K562 (cell line): ENCODE measurements at regions not wholly inside any gene's neighbourhood (a gene's known extent, or its start where the extent isn't known, plus 50 kb on each side); places are given as distances from the start of the nearest gene placed in this dataset.

Source experiments
- ATAC-seq: fragments of 200-7000 bp; cut with Tn5 transposase; 3 replicates; pipeline ENCODE4 v1.9.1; 2020; ENCODE audit warnings: moderate library complexity
- BruUV-seq: library from RNA; stranded (reverse); fragments of 400-500 nt; replicated peaks from 2 replicates; lab custom pipeline; 2021; lab: Mats Ljungman, UMichigan
- CTCF ChIA-PET: fragments of 300-600 bp; formaldehyde crosslinking; extraction: SDS; loops from one replicate; lab custom pipeline; 2021; ENCODE audit warnings: low intra/inter-chr PET ratio; lab: Yijun Ruan, JAX
- POLR2A ChIA-PET: fragments of 300-600, 350-650 bp; sonication (Branson Sonifier 250); formaldehyde crosslinking; extraction: SDS; loops from one replicate; lab custom pipeline; 2021; ENCODE audit warnings: antibody characterized with exemption, inconsistent platforms; lab: Yijun Ruan, JAX
- DNase-seq, 4 experiments: peaks; one replicate each; pipeline versions ENCODE4 v3.0.0 to v3.0.0-alpha.2; 2011 to 2018; ENCODE audit warnings: low spot score in 3 of 4, mixed read lengths in 3 of 4; ENCODE audit errors: extremely low read depth in 1 of 4
- FAIRE-seq: peaks from 2 replicates; lab custom pipeline; 2011; peaks lifted over from hg19 to GRCh38; lab: Jason Lieb, UNC
- H2AFZ ChIP-seq: 2 replicates; pipeline ENCODE4 v1.6.0; 2011; ENCODE audit warnings: low read depth, low read length, control low read depth, inconsistent platforms
- H3K27ac ChIP-seq: fragments of 200-600 bp; 3 replicates; pipeline ENCODE4 v1.8.0; 2011; ENCODE audit warnings: low read depth, mild to moderate bottlenecking, control low read depth, inconsistent platforms, low read length, moderate library complexity, mixed read lengths; ENCODE audit errors: extremely low read depth
- H3K27me3 ChIP-seq, 2 experiments: fragments of 300-600 bp in 1 of 2; 2 replicates in 1 of 2; 3 replicates in 1 of 2; pipeline versions ENCODE4 v1.6.0 to v1.8.0; 2011; ENCODE audit warnings: inconsistent platforms in 2 of 2, low read length in 2 of 2, mild to moderate bottlenecking in 1 of 2, mixed read lengths in 1 of 2, moderate library complexity in 1 of 2; ENCODE audit not compliant: control insufficient read depth in 2 of 2, insufficient read depth in 2 of 2
- H3K36me3 ChIP-seq: fragments of 300-600 bp; 3 replicates; pipeline ENCODE4 v1.8.0; 2011; ENCODE audit warnings: mild to moderate bottlenecking, low read length, inconsistent platforms; ENCODE audit not compliant: control insufficient read depth, insufficient read depth
- H3K4me1 ChIP-seq, 2 experiments: fragments of 200-600 bp in 1 of 2; replicated peaks in 1 of 2; 2 replicates in 1 of 2; 3 replicates in 1 of 2; pipeline versions ENCODE4 v1.5.1 to v1.8.0; 2011; ENCODE audit warnings: inconsistent platforms in 2 of 2, low read length in 2 of 2, mild to moderate bottlenecking in 1 of 2, mixed read lengths in 1 of 2, moderate library complexity in 1 of 2; ENCODE audit not compliant: control insufficient read depth in 2 of 2, insufficient read depth in 2 of 2
- H3K4me2 ChIP-seq: 2 replicates; pipeline ENCODE4 v1.6.1; 2011; ENCODE audit warnings: low read length, control low read depth, inconsistent platforms, mixed read lengths; ENCODE audit not compliant: insufficient read depth
- H3K4me3 ChIP-seq: fragments of 200-600 bp; sonication (generic), shearing (Covaris generic); 2 replicates; pipeline ENCODE4 v1.5.1; 2016; ENCODE audit warnings: control low read depth, inconsistent platforms
- H3K79me2 ChIP-seq: fragments of 200-600 bp; 3 replicates; pipeline ENCODE4 v1.8.0; 2011; ENCODE audit warnings: low read length, inconsistent platforms; ENCODE audit not compliant: control insufficient read depth, insufficient read depth
- H3K9ac ChIP-seq, 2 experiments: 2 replicates each; pipeline versions ENCODE4 v1.6.0 to v1.6.1; 2011; ENCODE audit warnings: low read depth in 2 of 2, low read length in 2 of 2, control low read depth in 1 of 2, inconsistent platforms in 1 of 2, mild to moderate bottlenecking in 1 of 2, mixed read lengths in 1 of 2; ENCODE audit not compliant: insufficient read depth in 1 of 2
- H3K9me1 ChIP-seq: one replicate; pipeline ENCODE4 v1.6.0; 2011; ENCODE audit warnings: inconsistent platforms, mild to moderate bottlenecking, low read length, moderate library complexity; ENCODE audit not compliant: control insufficient read depth, insufficient read depth
- H3K9me3 ChIP-seq: replicated peaks from 2 replicates; pipeline ENCODE4 v1.5.1; 2011; ENCODE audit warnings: low read depth, low read length, inconsistent platforms; ENCODE audit not compliant: control insufficient read depth, insufficient read depth
- H4K20me1 ChIP-seq: replicated peaks from 2 replicates; pipeline ENCODE4 v1.6.1; 2011; ENCODE audit warnings: low read length, inconsistent platforms, mixed read lengths; ENCODE audit not compliant: control insufficient read depth, insufficient read depth
- CC2D1A ChIP-seq: fragments of 450-650 bp; IDR thresholded peaks from 2 replicates; pipeline ENCODE4 v1.6.1; 2017; ENCODE audit warnings: mild to moderate bottlenecking
- CCAR2 ChIP-seq: fragments of 200-400 bp; formaldehyde crosslinking; IDR thresholded peaks from 2 replicates; pipeline ENCODE4 v1.6.1; 2017; ENCODE audit warnings: mild to moderate bottlenecking, low read depth, low read length
- CHCHD3 ChIP-seq: fragments of 250-450 bp; sonication (Bioruptor Pico); IDR thresholded peaks from 2 replicates; pipeline ENCODE4 v2.1.2; 2022; ENCODE audit warnings: mild to moderate bottlenecking
- ELF1 ChIP-seq: fragments of 200-800 bp; sonication (Bioruptor generic); IDR thresholded peaks from 2 replicates; pipeline ENCODE4 v1.6.1; 2016; ENCODE audit warnings: missing genetic modification characterization, missing compliant biosample characterization
- ELF2 ChIP-seq: fragments of 250-450 bp; sonication (Bioruptor Pico); IDR thresholded peaks from 2 replicates; pipeline ENCODE4 v1.5.0; 2021; ENCODE audit warnings: mild to moderate bottlenecking
- FUS ChIP-seq: fragments of 200-400 bp; formaldehyde crosslinking; optimal IDR thresholded peaks from 2 replicates; pipeline ENCODE3; 2017; ENCODE audit warnings: low read depth, low read length
- KLF6 ChIP-seq: fragments of 250-450 bp; sonication (Bioruptor Pico); IDR thresholded peaks from 2 replicates; pipeline ENCODE4 v1.4.0; 2020; ENCODE audit warnings: mild to moderate bottlenecking, moderate library complexity, borderline replicate concordance
- NFE2 ChIP-seq: IDR thresholded peaks from 2 replicates; pipeline ENCODE4 v1.6.1; 2014; ENCODE audit warnings: antibody characterized with exemption, low read depth
- NFIX ChIP-seq: fragments of 250-450 bp; sonication (Bioruptor Pico); IDR thresholded peaks from 2 replicates; pipeline ENCODE4 v1.4.0; 2020; ENCODE audit warnings: low read depth, mild to moderate bottlenecking, moderate library complexity
- RBFOX2 ChIP-seq: fragments of 200-400 bp; formaldehyde crosslinking; IDR thresholded peaks from 2 replicates; pipeline ENCODE4 v1.6.1; 2017; ENCODE audit warnings: low read depth, mild to moderate bottlenecking, low read length, moderate library complexity
- SMARCB1 ChIP-seq: IDR thresholded peaks from 2 replicates; pipeline ENCODE4 v1.6.1; 2011; ENCODE audit warnings: improper control_type of control experiment, low read depth; ENCODE audit not compliant: insufficient read length
- SMC3 ChIP-seq: conservative IDR thresholded peaks from 2 replicates; pipeline ENCODE4 v1.6.1; 2011; ENCODE audit warnings: low read depth, low read length, improper control_type of control experiment; ENCODE audit not compliant: insufficient read depth
- XRCC3 ChIP-seq: fragments of 450-650 bp; IDR thresholded peaks from 2 replicates; pipeline ENCODE4 v1.6.1; 2017; ENCODE audit warnings: mild to moderate bottlenecking, moderate library complexity
- ZNF3 ChIP-seq: fragments of 250-450 bp; sonication (Bioruptor Pico); IDR thresholded peaks from 2 replicates; pipeline ENCODE4 v1.5.0; 2021; ENCODE audit warnings: mild to moderate bottlenecking, moderate library complexity
- ZNF717 ChIP-seq: fragments of 250-450 bp; sonication (Bioruptor Pico); IDR thresholded peaks from 2 replicates; pipeline ENCODE4 v1.5.0; 2021
- WGBS: fragments of 100-300 bp; shearing (Covaris generic); methylation state at CpG from one replicate; pipeline ENCODE4 v1.1.6; 2016; ENCODE audit warnings: low coverage, mixed read lengths; ENCODE audit not compliant: insufficient coverage; ENCODE audit errors: missing lambda C conversion rate; 5-methylcytosine and 5-hydroxymethylcytosine counted together
- in situ Hi-C: fragments of 300-500 bp; cut with MboI; formaldehyde crosslinking; loops from 4 replicates; pipeline ENCODE4 v1.15.0; 2018; ENCODE audit warnings: inconsistent platforms, mixed read lengths
- intact Hi-C: fragments of 100-400 bp; cut with micrococcal nuclease; formaldehyde crosslinking; loops from 2 replicates; pipeline ENCODE4 v1.14.2; 2022
- TF ChIP-seq, protein P1 (sequence below): sonication (generic); formaldehyde crosslinking; IDR thresholded peaks from 2 replicates; pipeline ENCODE4 v1.8.0; 2022; ENCODE audit warnings: mild to moderate bottlenecking, missing genetic modification reagents

DNA sequence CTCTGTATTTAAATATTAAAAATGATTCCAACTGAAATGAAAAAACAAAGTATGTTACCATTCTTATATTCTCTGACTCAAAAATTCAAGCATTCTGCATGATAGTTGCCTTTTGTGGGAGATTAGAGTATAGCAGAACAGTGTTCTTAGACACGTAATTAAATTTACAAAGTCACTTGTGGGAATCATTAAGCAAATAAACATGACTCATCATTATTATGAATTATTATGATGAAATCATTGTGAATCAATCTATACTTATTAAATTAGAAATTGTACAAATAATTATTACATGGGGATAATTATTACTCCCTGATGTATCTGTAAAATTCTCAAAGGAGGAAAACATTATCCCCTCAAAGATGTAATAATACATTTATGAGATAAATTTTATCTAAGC lies 358.9 kb upstream of the FSTL5 start (continued):
- no peak for TF ChIP-seq ELF1 (tag)
- no peak for TF ChIP-seq ZNF3 (CRISPR knock-in tag)
- no peak for TF ChIP-seq KLF6 (CRISPR knock-in tag)
- no peak for TF ChIP-seq SMARCB1
- no peak for TF ChIP-seq RBFOX2
- no peak for TF ChIP-seq ZNF717 (CRISPR knock-in tag)
- TF ChIP-seq NFIX (CRISPR knock-in tag) = no peak

DNA sequence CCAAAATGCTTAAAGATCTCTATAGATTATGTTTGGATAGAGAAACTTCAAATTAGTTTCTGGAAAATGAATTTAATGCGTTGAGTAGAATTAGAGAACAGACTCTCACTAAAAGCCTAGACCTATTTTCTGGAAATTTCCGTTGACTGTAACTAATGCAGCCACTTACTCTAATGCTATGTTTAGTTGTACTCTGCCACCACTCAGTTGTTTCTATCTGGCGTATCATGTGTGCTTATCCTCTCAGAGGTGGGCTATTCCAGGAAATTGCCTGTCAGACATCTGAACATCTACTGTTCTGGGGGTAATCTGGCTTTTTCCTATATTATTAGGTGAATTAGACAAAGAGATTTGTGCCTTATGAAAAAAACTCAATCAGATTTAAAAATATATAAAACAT lies 347.1 kb upstream of the FSTL5 start:
- Histone ChIP-seq H3K36me3 (no peaks in the 10 kb centered on the region), H3K27me3 (no peaks in the 10 kb centered on the region), H3K4me1 (no peaks in the 10 kb centered on the region), H3K79me2 (no peaks in the 10 kb centered on the region), H3K4me3 (no peak overlapping the region), H3K27ac (no peak overlapping the region), H3K9me1 (no peaks in the 10 kb centered on the region), H4K20me1 (no peaks in the 10 kb centered on the region), H3K4me2 (no peak overlapping the region), H2AFZ (no peak overlapping the region), H3K9ac (no peak overlapping the region), H3K9me3 (no peaks in the 10 kb centered on the region)
- WGBS = 0% methylated on average over 2 of the region's 3 CpGs
- in situ Hi-C loops = no loop called here
- ATAC-seq (no peak), FAIRE-seq (no peak), DNase-seq (no peak)
- ChIA-PET CTCF (no interaction called here), POLR2A (no interaction called here)
- intact Hi-C loops = no loop called here
- no TSS peak for BruUV-seq
- TF ChIP-seq, protein P1, sequence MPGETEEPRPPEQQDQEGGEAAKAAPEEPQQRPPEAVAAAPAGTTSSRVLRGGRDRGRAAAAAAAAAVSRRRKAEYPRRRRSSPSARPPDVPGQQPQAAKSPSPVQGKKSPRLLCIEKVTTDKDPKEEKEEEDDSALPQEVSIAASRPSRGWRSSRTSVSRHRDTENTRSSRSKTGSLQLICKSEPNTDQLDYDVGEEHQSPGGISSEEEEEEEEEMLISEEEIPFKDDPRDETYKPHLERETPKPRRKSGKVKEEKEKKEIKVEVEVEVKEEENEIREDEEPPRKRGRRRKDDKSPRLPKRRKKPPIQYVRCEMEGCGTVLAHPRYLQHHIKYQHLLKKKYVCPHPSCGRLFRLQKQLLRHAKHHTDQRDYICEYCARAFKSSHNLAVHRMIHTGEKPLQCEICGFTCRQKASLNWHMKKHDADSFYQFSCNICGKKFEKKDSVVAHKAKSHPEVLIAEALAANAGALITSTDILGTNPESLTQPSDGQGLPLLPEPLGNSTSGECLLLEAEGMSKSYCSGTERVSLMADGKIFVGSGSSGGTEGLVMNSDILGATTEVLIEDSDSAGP (CRISPR knock-in tag) = no peak
- TF ChIP-seq NFE2 (no peak), XRCC3 (no peak), CC2D1A (no peak), ELF2 (CRISPR knock-in tag) (no peak), SMC3 (no peak), FUS (no peak), CCAR2 (no peak), CHCHD3 (CRISPR knock-in tag) (no peak)
